ENCODE measurements at regions not wholly inside any gene's neighbourhood (a gene's known extent, or its start where the extent isn't known, plus 50 kb on each side); places are given as distances from the start of the nearest gene placed in this dataset.

DNA sequence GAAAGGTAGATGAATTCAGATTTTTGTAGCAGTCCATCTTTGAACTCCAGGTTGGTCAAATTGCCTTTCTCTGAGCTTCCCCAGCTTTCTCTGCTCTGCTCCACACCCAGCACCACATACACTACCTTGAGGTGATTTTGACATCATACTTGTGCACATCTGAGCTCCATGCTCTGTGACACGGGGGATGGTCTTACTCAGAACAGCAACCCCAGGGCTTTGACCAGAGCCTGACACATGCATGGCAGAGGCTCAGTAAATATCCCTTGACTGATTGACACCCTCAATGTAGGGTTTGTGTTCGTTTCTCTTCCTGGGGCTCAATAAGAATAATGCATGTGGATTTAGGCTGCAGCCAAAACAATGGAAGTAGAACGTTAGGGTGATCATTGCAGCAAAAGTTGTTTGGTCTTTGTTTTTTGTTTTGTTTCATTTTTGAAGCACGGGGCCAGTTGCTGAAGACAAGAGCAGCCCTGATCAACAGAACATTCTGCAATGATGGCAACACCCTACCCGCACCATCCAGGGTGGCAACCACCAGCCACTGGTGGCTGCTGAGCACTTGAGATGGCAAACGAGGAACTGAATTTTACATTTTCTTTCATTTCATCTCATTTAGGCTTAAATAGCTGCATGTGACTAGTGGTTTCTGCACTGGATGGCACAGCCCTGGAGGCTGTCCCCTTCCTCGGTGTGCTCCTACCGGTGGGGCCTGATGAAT is 224.8 kb upstream of the TNRC6C start:
- DNase-seq (ENCODE audit: low read depth in 2 of 2): no peak

DNA sequence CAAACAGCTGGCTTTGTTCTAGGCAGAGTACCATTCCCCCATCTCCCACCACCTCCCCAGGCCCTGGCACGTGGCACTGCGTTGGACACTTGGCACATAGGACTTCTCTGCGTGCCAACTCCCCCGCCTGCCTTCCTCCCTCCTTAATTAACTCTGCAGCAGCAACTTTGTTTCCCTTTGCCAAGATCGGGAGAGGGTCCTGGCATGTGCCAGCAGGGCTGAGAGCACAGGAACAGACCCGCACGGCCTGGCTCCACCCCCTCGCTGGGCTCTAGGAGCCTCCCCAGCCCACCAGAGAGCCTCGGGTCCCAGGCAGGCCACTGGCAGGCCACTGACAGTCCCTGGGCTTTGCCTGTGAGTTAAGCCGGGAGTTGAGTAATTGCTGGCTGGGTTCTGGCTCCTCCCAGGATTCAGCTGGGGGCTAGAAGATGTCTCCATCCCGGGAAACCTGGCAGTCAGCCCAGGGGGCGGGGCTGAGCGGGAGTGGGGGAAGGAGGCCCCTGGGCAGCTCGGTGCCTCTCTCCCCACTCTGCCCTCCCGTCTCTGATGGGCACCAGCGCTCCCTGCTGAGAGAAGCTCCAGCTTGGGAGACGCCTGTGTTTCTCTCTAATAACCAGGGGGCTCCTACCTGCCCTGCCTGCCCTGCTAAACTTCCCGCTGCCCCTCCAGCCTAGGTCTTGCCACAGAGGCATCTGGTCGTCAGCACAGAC is 224.0 kb upstream of the TNRC6C start:
- DNase-seq (ENCODE audit: low read depth in 2 of 2): peak in 1 of 2 donors; percentile 7

DNA sequence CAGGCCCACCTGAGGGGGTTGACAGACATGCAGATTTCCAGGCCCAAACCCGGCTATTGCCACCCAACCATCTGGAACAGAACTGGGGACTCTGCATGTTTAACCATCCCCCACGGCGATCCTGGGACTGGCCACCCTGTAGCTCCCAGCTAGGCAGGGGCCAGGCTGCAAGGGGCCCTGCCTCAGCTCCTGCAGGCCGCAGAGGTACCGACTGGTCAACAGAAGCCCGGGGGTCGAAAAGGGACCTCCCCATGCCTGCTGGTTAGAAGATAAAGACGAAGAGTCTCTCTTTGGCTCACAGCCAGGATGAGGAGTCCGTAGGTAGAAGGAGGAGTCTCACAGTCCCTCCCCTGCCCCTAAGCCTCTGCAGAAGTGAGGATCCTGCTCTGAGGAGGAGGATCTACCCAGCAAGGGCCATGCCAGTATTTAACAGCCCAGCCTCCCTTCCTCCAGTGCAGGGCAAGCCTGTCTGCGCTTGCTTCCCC is 223.4 kb upstream of the TNRC6C start:
- no peak for DNase-seq (ENCODE audit: low read depth in 2 of 2)

DNA sequence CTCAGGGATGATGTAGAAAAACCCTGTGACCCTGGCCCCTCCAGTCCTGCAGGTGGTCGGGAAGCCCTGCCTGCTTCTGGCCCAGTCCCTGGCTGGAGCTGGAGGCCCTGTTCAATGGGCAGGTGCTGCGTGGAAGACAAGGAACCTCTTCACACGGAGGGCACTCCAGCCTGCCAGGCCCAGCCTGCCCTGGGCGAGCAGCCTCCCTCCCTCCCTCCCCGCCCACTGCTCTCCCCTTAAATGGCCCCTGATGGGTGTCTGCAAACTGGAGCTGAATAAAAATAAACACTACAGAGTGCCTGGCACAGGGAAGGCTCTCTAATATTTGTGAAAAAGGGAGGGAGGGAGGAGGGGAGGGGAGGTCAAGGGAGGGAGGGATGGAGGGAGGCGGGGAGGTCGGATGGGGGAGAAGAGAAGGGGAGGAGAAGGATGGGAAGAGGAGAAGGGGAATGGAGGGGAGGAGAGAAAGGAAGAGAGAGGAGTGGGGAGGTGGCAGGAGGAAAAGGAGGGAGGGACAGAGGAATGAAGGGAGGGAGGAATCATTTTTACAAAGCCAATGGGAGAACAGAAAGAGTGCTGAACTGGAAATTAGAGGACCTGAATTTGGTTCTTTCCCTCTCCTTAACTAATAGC is 222.8 kb upstream of the TNRC6C start:
- no peak for DNase-seq (ENCODE audit: low read depth in 2 of 2)

DNA sequence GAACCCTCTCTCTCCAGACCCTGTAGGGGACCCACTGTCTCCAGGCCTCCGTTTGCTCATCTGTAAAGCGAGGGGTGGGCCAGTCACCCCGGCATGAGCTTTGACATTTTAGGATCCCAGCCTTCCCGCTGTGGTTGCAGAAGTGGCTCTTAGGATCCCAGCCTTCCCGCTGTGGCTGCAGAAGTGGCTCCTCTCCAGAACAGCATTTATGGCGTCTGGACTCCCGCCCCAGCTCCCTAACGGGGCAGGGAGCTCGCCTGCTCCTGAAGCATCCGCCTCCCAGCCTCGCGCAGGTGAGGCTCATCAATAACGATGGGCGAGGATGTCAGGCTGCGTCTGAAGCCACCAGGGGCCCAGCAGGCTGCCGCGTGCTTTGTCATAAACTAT is 222.3 kb upstream of the TNRC6C start:
- DNase-seq (ENCODE audit: low read depth in 2 of 2): no peak

DNA sequence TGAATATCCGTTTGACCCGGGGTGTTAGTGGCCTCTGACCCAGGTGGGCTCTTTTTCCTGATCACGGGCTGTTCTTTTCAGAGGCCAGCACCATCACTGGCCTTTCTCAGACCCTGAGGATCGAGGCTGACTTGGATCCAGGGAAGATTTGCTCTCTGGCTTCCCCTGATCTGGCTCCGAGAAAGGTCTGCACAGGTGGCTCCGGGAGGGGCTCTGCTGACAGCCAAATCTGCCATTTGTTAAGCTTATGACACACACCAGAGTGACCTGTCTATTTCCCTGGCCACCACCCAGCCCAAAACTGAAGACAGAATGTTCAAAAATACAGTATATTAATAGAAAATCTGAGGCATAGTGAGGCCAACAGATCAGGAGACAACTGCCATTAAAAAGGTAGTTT is 221.8 kb upstream of the TNRC6C start:
- no peak for DNase-seq (ENCODE audit: low read depth in 2 of 2)

DNA sequence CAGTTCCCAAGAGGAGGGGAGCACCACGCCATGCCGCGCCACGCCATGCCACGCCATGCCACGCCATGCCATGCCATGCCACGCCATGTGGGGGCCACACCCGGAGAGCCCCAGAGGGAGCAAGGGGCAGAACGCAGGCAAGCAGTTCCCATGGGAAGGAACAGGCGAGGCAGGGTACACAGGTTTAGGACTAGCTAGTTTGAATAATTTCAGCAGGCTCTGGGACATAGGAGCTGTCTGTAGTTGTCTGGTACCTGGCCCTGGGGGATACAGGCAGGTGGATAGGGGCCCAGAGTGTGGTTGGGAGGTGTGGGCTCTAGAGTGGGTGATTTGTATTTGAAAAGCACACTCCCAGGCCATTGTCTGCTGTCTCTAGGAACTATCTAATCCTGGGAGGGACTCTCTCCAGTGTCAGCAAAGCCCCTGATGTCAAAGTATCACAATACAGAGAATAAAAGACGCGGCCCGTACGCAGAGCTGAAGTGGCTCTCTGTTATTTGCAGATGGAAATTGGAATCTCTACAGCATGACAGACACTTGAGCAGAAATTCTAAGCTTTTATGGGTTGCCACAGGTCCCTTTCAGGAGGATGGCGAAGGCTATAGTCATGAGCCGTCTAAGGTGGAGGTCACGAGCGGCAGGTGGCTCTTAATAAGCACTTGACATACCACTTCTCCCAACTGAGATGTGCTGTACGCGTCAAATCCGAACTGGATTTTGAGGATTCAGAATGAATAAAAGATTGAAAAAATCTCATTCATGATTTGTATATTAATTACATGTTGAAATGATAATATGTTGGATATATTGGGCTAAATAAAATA is 220.8 kb upstream of the TNRC6C start:
- no peak for DNase-seq (ENCODE audit: low read depth in 2 of 2)

DNA sequence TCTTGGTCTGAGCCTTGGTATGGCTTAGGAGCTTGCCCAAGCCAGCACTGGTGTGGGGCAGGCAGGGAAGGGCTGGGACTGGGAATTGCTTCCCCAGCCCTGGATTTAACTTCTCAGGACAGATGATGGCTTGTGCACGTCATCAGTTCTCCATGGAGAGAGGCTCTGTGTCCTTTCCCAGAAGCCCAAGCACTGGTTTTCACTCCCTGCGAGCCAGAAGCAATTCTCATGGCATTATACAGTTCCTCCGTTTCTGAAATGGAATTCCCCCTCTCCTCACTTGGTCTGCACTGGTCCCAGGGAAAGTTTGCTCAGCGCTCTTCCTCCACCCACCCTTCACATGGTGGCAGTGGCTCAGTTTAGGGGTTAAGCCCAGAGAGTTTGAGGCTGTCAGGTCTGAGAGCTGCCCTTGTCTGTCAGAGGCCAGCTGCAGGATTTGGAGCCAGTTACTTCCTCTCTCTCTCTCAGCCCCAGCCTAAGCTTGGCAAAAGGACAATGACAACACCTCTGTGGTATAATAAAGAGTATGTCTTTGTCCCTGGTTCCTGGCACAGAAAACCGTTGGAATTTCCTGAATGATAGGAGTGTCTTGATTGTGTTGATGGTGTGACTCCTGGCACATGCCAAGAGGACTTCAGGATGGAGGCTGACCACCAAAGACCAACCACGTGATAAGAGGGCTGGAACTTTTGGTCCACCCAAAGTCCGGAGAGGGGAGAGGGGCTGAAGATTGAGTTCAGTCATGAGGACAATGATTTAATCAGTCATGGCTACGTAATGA is 219.6 kb upstream of the TNRC6C start:
- DNase-seq (ENCODE audit: low read depth in 2 of 2): peak; percentile 32 to 34

DNA sequence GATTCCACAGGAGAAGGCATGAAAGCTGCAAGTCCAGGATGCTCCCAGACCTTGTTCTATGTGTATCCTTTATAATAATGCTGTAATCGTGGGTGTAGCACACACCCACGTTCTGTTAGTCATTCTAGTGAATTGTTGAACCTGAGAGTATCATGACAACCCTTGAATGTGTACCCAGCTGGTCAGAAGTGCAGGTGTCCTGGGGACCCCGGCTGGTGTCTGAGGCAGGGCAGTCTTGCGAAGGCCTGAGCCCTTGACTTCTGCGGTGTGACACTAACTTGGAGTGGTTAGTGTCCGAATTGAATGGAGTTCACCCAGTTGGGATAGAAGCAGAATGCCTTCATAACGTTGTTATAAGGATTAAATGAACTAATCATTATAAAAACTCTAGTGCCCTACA is 218.0 kb upstream of the TNRC6C start:
- no peak for DNase-seq (ENCODE audit: low read depth in 2 of 2)

DNA sequence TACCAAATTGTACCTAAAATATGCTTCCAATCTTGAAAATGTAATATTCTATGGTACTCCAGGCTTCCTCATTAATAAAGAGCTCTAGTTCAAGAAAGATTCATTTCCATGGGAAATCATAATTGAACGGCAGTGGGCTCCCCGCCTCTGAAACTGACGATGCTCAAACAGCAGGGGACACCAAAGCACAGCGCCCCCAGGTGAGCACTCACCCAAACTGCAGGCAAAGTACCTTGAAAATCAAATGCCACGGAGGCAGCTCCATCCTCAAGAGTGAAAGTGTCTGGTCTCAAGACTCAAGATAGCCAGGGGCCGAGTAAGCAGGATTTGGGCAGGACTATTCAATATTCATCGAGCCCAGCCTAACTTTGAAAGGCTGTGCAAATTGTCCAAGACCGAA is 217.4 kb upstream of the TNRC6C start:
- DNase-seq (ENCODE audit: low read depth in 2 of 2): no peak

DNA sequence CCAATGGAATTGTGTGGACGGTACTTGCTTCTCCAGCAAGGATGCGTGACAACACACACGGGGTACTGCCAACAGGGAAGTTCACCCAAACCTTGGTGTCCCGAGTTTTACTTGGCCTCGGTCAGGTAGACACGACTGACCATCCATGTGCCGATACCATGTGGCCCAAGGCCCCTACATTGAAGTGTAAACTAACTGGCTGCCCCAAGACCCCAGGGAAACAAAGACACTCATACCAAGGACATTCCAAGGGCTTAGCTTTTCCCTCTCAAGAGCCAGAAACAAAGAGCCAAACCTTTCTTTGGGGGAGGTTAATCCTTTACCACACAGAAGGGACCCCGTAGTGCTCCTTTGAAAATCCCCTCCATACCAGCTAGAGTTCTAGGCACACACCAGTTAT is 215.9 kb upstream of the TNRC6C start:
- DNase-seq (ENCODE audit: low read depth in 2 of 2): no peak

DNA sequence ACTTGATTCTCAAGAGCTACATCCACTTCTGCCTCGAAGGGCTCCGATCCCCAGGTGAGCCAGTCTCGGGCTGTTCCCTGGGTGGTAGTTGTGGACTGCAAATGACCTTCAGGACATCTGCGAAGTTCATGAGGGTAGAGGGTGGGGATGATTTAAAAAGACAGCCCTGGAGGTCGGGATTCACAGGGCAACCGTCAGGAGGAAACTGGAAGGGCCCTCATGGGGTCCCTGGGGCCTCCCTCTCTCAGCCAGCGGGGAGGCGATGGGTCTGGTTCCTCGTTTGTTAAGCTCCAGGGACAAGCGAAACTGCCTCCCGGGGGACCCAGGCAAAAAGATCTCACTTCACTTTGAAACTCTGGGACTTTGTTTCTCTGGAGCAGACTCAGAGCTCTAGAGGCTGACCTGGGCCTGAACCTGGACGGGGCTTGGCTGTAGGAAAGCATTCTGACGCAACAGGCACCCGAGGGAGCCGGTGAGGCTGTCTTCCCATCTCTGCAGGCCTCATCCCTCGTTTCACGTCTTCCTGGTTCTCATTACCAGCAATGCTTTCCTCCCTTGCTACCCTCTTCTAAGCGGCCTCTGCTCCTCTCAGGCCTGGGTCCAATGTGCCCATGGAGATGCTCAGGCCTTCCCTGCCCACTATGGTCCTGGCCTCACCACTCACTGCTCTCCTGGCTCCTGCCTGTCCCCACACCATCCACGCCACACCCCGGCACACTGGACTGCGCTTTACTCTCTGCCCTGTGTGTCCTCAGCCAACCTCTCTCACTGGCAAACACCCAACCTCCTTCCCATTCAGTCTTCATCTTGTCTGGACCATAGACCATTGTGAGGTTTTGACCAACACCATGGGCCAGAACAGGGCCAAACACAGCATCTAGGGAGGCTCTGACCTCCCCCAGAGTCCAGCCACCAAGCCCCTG is 214.2 kb upstream of the TNRC6C start:
- no peak for DNase-seq (ENCODE audit: low read depth in 2 of 2)

DNA sequence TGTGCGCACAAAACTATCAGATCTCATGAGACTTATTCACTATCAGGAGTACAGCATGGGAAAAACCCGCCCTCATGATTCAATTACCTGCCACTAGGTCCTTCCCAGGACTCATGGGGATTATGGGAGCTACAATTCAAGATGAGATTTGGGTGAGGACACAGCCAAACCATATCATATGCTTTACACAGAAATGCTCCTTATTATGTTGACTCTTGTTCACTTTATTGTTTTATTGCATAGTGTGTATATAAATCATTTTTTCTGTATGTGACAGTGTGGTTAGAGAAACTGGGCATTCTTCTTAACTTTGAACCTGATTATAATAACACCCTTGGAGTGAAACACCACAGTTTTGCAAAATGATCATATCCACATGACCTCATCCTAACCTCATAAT is 212.8 kb upstream of the TNRC6C start:
- no peak for DNase-seq (ENCODE audit: low read depth in 2 of 2)

DNA sequence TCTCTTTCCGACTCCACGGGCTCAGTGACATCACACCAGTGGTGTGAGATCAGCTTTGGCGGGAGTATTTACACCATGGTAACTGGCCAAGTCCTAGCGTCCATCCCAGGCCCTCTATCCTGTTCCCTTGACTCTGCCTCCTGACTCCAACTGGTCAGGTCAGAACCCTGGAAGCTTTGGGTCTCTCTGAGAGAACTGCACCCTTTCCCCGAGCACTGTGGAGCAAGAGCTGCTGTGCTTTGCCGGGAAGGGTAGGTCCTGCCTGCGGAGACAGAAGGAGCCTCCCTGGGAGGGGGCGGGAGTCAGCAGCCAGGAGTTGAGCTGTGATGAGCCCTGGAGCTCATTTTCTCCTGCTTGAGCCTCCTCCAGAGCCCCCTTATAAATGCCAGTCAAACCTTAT is 212.1 kb upstream of the TNRC6C start:
- DNase-seq (ENCODE audit: low read depth in 2 of 2): no peak

DNA sequence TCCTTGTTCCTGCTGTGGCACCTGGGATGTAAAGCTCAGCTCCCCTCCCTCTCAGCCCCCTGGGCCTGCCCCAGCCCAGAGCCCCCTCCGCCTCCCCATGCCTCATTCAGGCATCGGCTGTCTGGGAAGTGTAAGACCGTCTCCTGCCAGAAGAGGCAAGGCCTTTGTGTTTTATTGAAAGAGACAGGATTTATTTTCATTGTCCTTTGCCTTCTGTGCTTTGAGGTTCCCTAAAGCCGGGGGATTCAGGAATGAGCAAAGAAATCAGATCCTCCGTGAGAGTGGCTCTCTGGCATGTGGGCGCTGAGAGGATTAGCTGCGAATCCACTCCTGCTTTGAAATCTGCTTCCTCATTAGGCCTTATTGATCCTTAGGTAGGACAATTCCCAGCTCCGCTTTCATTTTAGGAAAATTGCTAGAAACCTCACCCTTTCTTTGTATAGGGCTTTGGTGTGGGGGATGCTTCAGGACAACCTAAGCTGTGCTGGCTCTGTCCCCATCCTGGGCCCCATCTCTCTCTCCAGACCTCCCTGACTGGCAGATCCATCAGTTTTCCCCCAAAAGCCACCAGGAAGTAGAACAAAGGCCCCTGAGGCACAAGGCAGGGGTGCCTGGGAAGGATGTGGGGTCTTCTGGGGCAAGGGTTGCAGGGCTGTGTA is 211.5 kb upstream of the TNRC6C start:
- DNase-seq (ENCODE audit: low read depth in 2 of 2): no peak

DNA sequence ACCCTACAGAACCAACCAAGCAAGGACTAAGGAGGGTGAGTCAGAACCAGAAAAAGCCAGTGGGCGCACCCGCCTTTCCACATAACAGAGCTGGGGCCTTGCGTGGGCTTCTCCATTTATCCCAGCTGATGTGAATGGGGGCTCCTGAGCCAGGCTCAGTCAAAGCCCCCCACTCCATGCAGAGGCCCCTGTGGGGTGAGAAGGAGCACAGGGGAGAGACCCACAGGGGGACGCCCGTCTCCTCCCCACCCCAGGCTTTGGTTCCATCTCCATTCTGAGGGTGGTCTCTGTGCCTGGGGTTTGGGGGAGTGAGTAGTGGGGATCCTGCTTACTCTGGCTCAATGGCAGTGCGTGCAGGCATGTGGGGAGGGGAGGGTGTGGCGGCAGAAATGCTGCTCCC is 210.1 kb upstream of the TNRC6C start:
- DNase-seq (ENCODE audit: low read depth in 2 of 2): no peak

DNA sequence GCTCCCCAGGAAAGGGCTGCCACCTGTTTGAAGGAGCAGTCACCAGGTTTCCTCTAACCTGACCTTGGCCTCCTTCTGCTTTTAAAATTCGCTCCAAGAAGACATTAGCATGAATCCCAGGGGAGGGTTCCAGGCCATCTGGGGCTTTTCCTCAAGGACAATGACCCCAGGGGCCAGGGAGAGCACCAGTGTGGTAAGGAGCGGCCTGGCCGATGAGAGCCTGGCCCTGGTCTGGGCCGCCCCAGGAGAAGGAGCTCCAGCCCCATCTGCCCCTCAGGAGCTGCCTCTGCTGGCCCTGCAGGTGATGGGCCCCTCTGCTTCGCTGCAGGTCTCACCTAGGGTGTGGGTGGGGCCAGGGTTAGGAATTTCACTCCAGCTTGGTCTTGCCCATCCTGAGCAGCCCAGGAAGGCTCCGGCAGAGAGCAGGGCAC is 209.2 kb upstream of the TNRC6C start:
- no peak for DNase-seq (ENCODE audit: low read depth in 2 of 2)

DNA sequence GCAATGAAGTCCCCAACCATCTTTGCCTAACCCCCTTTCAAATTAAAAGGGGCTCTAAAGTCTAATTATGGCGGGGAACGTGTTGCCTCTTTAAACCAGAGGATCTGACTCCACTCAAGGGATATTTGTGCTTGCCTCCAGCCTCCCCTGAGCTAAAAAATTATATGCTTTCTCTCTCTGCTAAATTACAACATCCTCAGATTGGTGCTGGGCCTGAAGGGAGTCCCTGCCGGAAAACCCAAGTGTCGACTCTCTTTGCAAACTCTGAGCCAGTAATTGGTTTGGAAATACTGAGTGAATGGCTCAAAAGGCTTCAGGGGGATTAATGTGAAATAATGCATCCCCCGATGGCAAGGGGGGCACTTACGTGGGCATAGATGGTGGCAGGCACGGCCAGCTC is 208.5 kb upstream of the TNRC6C start:
- DNase-seq (ENCODE audit: low read depth in 2 of 2): no peak

DNA sequence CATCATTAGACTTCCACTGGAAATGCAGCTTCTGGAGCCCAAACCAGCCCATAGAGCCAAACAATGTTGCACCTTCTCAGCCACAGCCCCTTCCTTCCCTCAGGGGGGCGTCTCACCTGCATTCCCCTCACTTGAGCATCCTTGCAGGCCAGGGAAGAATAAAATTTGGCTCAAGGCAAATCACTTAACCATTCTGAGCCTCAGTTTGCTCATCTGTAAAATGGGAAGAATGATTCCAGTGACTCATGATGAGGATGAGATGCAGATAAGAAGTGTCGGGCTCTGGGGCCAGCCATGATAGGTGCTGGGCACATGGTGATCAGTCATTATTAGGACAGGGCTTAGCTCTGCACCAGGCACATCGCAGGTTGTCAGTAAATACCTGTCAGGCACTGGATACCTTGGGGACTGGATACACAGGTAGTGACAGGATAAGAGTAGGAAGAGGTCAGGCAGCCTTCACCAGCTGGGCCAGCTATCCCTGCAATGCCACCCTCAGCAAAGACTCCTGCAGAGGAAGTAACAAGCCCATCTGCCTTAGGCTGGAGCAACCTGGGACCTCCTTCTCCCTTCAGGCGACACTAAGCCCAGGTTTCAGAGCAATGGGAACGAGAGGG is 208.0 kb upstream of the TNRC6C start:
- DNase-seq (ENCODE audit: low read depth in 2 of 2): no peak
